Epithelial cell of proximal tubule (primary cell): ENCODE measurements at regions not wholly inside any gene's neighbourhood (a gene's known extent, or its start where the extent isn't known, plus 50 kb on each side); places are given as distances from the start of the nearest gene placed in this dataset.

Source experiments
- DNase-seq: peaks from one replicate; pipeline ENCODE4 v3.0.0-alpha.2; 2011; ENCODE audit warnings: low read depth
- H3K4me3 ChIP-seq: 2 replicates; pipeline ENCODE4 v1.5.1; 2011; ENCODE audit warnings: low read depth, mild to moderate bottlenecking, low read length
- CTCF ChIP-seq: conservative IDR thresholded peaks from 2 replicates; pipeline ENCODE4 v1.5.1; 2012; ENCODE audit warnings: low read depth, mild to moderate bottlenecking, low read length

GRCh38 chr2:100752628-100753333, 67.2 kb upstream of the NPAS2 start:
- no peak for DNase-seq
- no peak for TF ChIP-seq CTCF
- no peak overlapping the region for H3K4me3 ChIP-seq

GRCh38 chr2:100753444-100753843, 66.5 kb upstream of the NPAS2 start:
- no peak for TF ChIP-seq CTCF
- DNase-seq = no peak
- no peak overlapping the region for H3K4me3 ChIP-seq

GRCh38 chr2:100753881-100754280, 66.1 kb upstream of the NPAS2 start:
- H3K4me3 ChIP-seq = no peak overlapping the region
- DNase-seq = no peak
- no peak for TF ChIP-seq CTCF

GRCh38 chr2:100754951-100755350, 65.0 kb upstream of the NPAS2 start:
- no peak overlapping the region for H3K4me3 ChIP-seq
- no peak for DNase-seq
- no peak for TF ChIP-seq CTCF

GRCh38 chr2:100755441-100755840, 64.5 kb upstream of the NPAS2 start:
- H3K4me3 ChIP-seq = no peak overlapping the region
- TF ChIP-seq CTCF = no peak
- DNase-seq = no peak

- no peak for TF ChIP-seq CTCF
- no peak overlapping the region for H3K4me3 ChIP-seq
- DNase-seq = no peak
Measured at GRCh38 chr2:100756704-100757103, 63.2 kb upstream of the NPAS2 start.
